H9 (cell line): ENCODE measurements at regions not wholly inside any gene's neighbourhood (a gene's known extent, or its start where the extent isn't known, plus 50 kb on each side); places are given as distances from the start of the nearest gene placed in this dataset.

Experiments
- DNase-seq: peaks from one replicate; pipeline ENCODE4 v3.0.0-alpha.2; 2017
- H2AFZ ChIP-seq: one replicate; pipeline ENCODE4 v1.6.1; 2013; ENCODE audit warnings: mild to moderate bottlenecking, low read length, control low read depth, moderate library complexity
- H2AK5ac ChIP-seq: 2 replicates; pipeline ENCODE4 v1.6.1; 2013; ENCODE audit warnings: low read length, control low read depth, mixed read lengths; ENCODE audit not compliant: insufficient read length
- H2BK120ac ChIP-seq: one replicate; pipeline ENCODE4 v1.6.1; 2013; ENCODE audit warnings: low read depth, mild to moderate bottlenecking, low read length, control low read depth, inconsistent platforms; ENCODE audit not compliant: poor library complexity, severe bottlenecking
- H2BK12ac ChIP-seq: 2 replicates; pipeline ENCODE4 v1.6.1; 2013; ENCODE audit warnings: low read length, control low read depth, mixed read lengths, low read depth; ENCODE audit not compliant: insufficient read length
- H2BK15ac ChIP-seq: 2 replicates; pipeline ENCODE4 v1.6.1; 2013; ENCODE audit warnings: low read depth, low read length, control low read depth
- H2BK20ac ChIP-seq: one replicate; pipeline ENCODE4 v1.6.1; 2013; ENCODE audit warnings: low read depth, mild to moderate bottlenecking, low read length, control low read depth, inconsistent platforms; ENCODE audit not compliant: poor library complexity, severe bottlenecking
- H2BK5ac ChIP-seq: 2 replicates; pipeline ENCODE4 v1.6.1; 2013; ENCODE audit warnings: low read length, control low read depth, mixed read lengths; ENCODE audit not compliant: insufficient read length
- H3K14ac ChIP-seq: 2 replicates; pipeline ENCODE4 v1.6.1; 2013; ENCODE audit warnings: low read length, control low read depth; ENCODE audit not compliant: insufficient read depth
- H3K18ac ChIP-seq: 2 replicates; pipeline ENCODE4 v1.6.1; 2013; ENCODE audit warnings: low read depth, mild to moderate bottlenecking, mixed read lengths, low read length, control low read depth; ENCODE audit not compliant: insufficient read length
- H3K23ac ChIP-seq: 2 replicates; pipeline ENCODE4 v1.6.1; 2013; ENCODE audit warnings: low read length, control low read depth, mixed read lengths, low read depth; ENCODE audit not compliant: insufficient read length
- H3K23me2 ChIP-seq: 2 replicates; pipeline ENCODE4 v1.6.1; 2013; ENCODE audit warnings: low read depth, mild to moderate bottlenecking, mixed read lengths, low read length, control low read depth; ENCODE audit not compliant: insufficient read length, poor library complexity, severe bottlenecking
- H3K27ac ChIP-seq: 2 replicates; pipeline ENCODE4 v1.5.1; 2013; ENCODE audit warnings: low read length, control low read depth, mixed read lengths, low read depth; ENCODE audit not compliant: insufficient read length
- H3K27me3 ChIP-seq: 2 replicates; pipeline ENCODE4 v1.6.1; 2013; ENCODE audit warnings: low read length, control low read depth, inconsistent platforms; ENCODE audit not compliant: insufficient read depth
- H3K4ac ChIP-seq: 2 replicates; pipeline ENCODE4 v1.6.1; 2013; ENCODE audit warnings: low read depth, mild to moderate bottlenecking, control low read depth, inconsistent platforms, low read length, moderate library complexity
- H3K4me1 ChIP-seq: 2 replicates; pipeline ENCODE4 v1.6.1; 2013; ENCODE audit warnings: low read length, control low read depth, inconsistent platforms; ENCODE audit not compliant: insufficient read depth
- H3K4me2 ChIP-seq: 2 replicates; pipeline ENCODE4 v1.6.1; 2013; ENCODE audit warnings: low read length, control low read depth, mixed read lengths; ENCODE audit not compliant: insufficient read length, insufficient read depth
- H3K56ac ChIP-seq: 2 replicates; pipeline ENCODE4 v1.6.1; 2013; ENCODE audit warnings: low read depth, mild to moderate bottlenecking, mixed read lengths, low read length, control low read depth; ENCODE audit not compliant: insufficient read length
- H3K79me1 ChIP-seq: 2 replicates; pipeline ENCODE4 v1.6.1; 2013; ENCODE audit warnings: low read depth, mild to moderate bottlenecking, moderate library complexity, low read length, control low read depth, inconsistent platforms; ENCODE audit not compliant: insufficient read depth, poor library complexity, severe bottlenecking
- H3K79me2 ChIP-seq: 2 replicates; pipeline ENCODE4 v1.6.1; 2013; ENCODE audit warnings: low read length, control low read depth, inconsistent platforms; ENCODE audit not compliant: insufficient read depth
- H3K9ac ChIP-seq: 2 replicates; pipeline ENCODE4 v1.6.1; 2013; ENCODE audit warnings: low read length, control low read depth, mixed read lengths; ENCODE audit not compliant: insufficient read length; ENCODE audit errors: extremely low read depth
- H3K9me3 ChIP-seq: one replicate; pipeline ENCODE4 v1.6.1; 2013; ENCODE audit warnings: low read depth, low read length, inconsistent platforms; ENCODE audit not compliant: control insufficient read depth
- H3T11ph ChIP-seq: one replicate; pipeline ENCODE4 v1.6.1; 2013; ENCODE audit warnings: mild to moderate bottlenecking, low read length, control low read depth, inconsistent platforms
- H4K20me1 ChIP-seq: one replicate; pipeline ENCODE4 v1.6.1; 2013; ENCODE audit not compliant: control insufficient read depth, insufficient read length, insufficient read depth
- H4K5ac ChIP-seq: 2 replicates; pipeline ENCODE4 v1.6.1; 2013; ENCODE audit warnings: low read depth, mild to moderate bottlenecking, mixed read lengths, low read length, control low read depth; ENCODE audit not compliant: insufficient read length
- H4K8ac ChIP-seq: replicated peaks from 2 replicates; pipeline ENCODE4 v1.6.1; 2013; ENCODE audit warnings: low read length, control low read depth, mixed read lengths, low read depth; ENCODE audit not compliant: insufficient read length
- H4K91ac ChIP-seq: 2 replicates; pipeline ENCODE4 v1.6.1; 2013; ENCODE audit warnings: low read depth, mild to moderate bottlenecking, moderate library complexity, mixed read lengths, low read length, control low read depth; ENCODE audit not compliant: insufficient read length
- H3K27ac Mint-ChIP-seq, 3 experiments: 2 replicates in 2 of 3; 3 replicates in 1 of 3; pipeline ENCODE4 v1.8.0; 2020 to 2021; ENCODE audit warnings: mixed read lengths in 3 of 3, mild to moderate bottlenecking in 1 of 3, moderate library complexity in 1 of 3
- H3K27me3 Mint-ChIP-seq: 2 replicates; pipeline ENCODE4 v1.8.0; 2021; ENCODE audit warnings: low read depth, mild to moderate bottlenecking, moderate library complexity, mixed read lengths
- H3K36me3 Mint-ChIP-seq, 3 experiments: 2 replicates in 2 of 3; 3 replicates in 1 of 3; pipeline ENCODE4 v1.8.0; 2020 to 2021; ENCODE audit warnings: low read depth in 3 of 3, mixed read lengths in 3 of 3; ENCODE audit not compliant: insufficient read depth in 1 of 3
- H3K4me1 Mint-ChIP-seq, 2 experiments: 2 replicates each; pipeline ENCODE4 v1.8.0; 2020; ENCODE audit warnings: mixed read lengths in 2 of 2
- H3K4me3 Mint-ChIP-seq, 2 experiments: 2 replicates in 1 of 2; 3 replicates in 1 of 2; pipeline ENCODE4 v1.8.0; 2020 to 2021; ENCODE audit warnings: mild to moderate bottlenecking in 2 of 2, mixed read lengths in 2 of 2, moderate library complexity in 1 of 2
- H3K9me3 Mint-ChIP-seq, 2 experiments: 2 replicates in 1 of 2; 3 replicates in 1 of 2; pipeline ENCODE4 v1.8.0; 2020; ENCODE audit warnings: mild to moderate bottlenecking in 2 of 2, mixed read lengths in 2 of 2, moderate library complexity in 1 of 2
- CTCF ChIP-seq: fragments of 200-600 bp; sonication (generic); conservative IDR thresholded peaks from 3 replicates; pipeline ENCODE4 v1.8.0; 2021; ENCODE audit warnings: antibody characterized with exemption, mild to moderate bottlenecking
- WGBS: extraction: QIAGEN DNeasy Blood & Tissue Kit; methylation state at CpG from one replicate; pipeline ENCODE4 v1.1.7; 2013; ENCODE audit warnings: missing lambda C conversion rate, low lambda C conversion rate, mixed read lengths; ENCODE audit not compliant: insufficient read length; ENCODE audit errors: extremely low coverage; 5-methylcytosine and 5-hydroxymethylcytosine counted together

GRCh38 chr1:22371408-22371807, 80.2 kb upstream of the ZBTB40 start:
- no CpG with 5 or more reads among the region's 5 CpGs for WGBS
- Histone ChIP-seq H3K27ac (no peak overlapping the region), H2BK12ac (no peak overlapping the region), H3K23ac (no peak overlapping the region), H3K23me2 (no peaks in the 10 kb centered on the region), H3K14ac (no peak overlapping the region), H2BK120ac (no peak overlapping the region), H4K8ac (no peak overlapping the region), H3K56ac (no peak overlapping the region), H3K79me1 (no peaks in the 10 kb centered on the region), H3K9me3 (no peaks in the 10 kb centered on the region), H4K5ac (no peak overlapping the region), H4K20me1 (no peaks in the 10 kb centered on the region), H3K9ac (no peak overlapping the region), H2AK5ac (no peak overlapping the region), H2BK20ac (no peak overlapping the region), H3K79me2 (no peaks in the 10 kb centered on the region), H3K4me2 (no peak overlapping the region), H3K4me1 (peaks cover 4% of the 10 kb centered on the region), H2BK15ac (no peak overlapping the region), H4K91ac (no peak overlapping the region), H3K18ac (no peak overlapping the region), H2AFZ (no peak overlapping the region), H3T11ph (no peak overlapping the region), H3K27me3 (no peaks in the 10 kb centered on the region), H2BK5ac (no peak overlapping the region), H3K4ac (no peak overlapping the region)
- no peak for DNase-seq
- H3K4me3 Mint-ChIP-seq: no peak overlapping the region; a peak in 1 of 5 replicates
- H3K27ac Mint-ChIP-seq: peak overlapping the region in 1 of 3 experiments; percentile 57; a peak in 1 of 7 replicates
- peaks cover 3% of the 10 kb centered on the region for H3K27me3 Mint-ChIP-seq
- H3K9me3 Mint-ChIP-seq: peaks cover 7 to 9% of the 10 kb centered on the region in 2 experiments
- TF ChIP-seq CTCF: no peak
- H3K36me3 Mint-ChIP-seq: peaks cover 0 to 5% (median 2%) of the 10 kb centered on the region in 3 experiments; a peak in 2 of 7 replicates
- H3K4me1 Mint-ChIP-seq: peaks cover 22 to 33% of the 10 kb centered on the region in 2 experiments
